ENCODE measurements at regions not wholly inside any gene's neighbourhood (a gene's known extent, or its start where the extent isn't known, plus 50 kb on each side); places are given as distances from the start of the nearest gene placed in this dataset.

GRCh38 chr12:89029961-89030360, 322.3 kb downstream of the DUSP6 start:
- ATAC-seq (ENCODE audit: insufficient number of reproducible peaks, low FRiP score, low read depth) = no peak

GRCh38 chr12:89024580-89024979, 327.7 kb downstream of the DUSP6 start:
- no peaks in the 10 kb centered on the region for H3K4me1 ChIP-seq (ENCODE audit: control insufficient read depth in 1 of 2, low read depth in 2 of 2)
- H3K4me3 ChIP-seq = no peak overlapping the region
- no peak for ATAC-seq (ENCODE audit: insufficient number of reproducible peaks, low FRiP score, low read depth)

More at GRCh38 chr12:89029961-89030360, 322.3 kb downstream of the DUSP6 start:
- H3K4me3 ChIP-seq = no peak overlapping the region
- H3K27me3 ChIP-seq (replicated peaks; ENCODE audit: insufficient read depth) = no peaks in the 10 kb centered on the region
- no peak for DNase-seq (ENCODE audit: low spot score)
- TF ChIP-seq CTCF (IDR thresholded peaks at IDR 0.05) = no peak
- no peaks in the 10 kb centered on the region for H3K4me1 ChIP-seq (ENCODE audit: control insufficient read depth in 1 of 2, low read depth in 2 of 2)
- H3K9me3 ChIP-seq = no peaks in the 10 kb centered on the region
- no peaks in the 10 kb centered on the region for H3K36me3 ChIP-seq
- H3K27ac ChIP-seq = no peak overlapping the region

GRCh38 chr12:89023936-89024335, 328.4 kb downstream of the DUSP6 start:
- no peak for DNase-seq (ENCODE audit: low spot score)
- Histone ChIP-seq H3K4me3 (no peak overlapping the region), H3K4me1 (ENCODE audit: control insufficient read depth in 1 of 2, low read depth in 2 of 2) (no peaks in the 10 kb centered on the region), H3K36me3 (no peaks in the 10 kb centered on the region), H3K9me3 (no peaks in the 10 kb centered on the region), H3K27me3 (replicated peaks; ENCODE audit: insufficient read depth) (no peaks in the 10 kb centered on the region), H3K27ac (no peak overlapping the region)
- no peak for TF ChIP-seq CTCF (IDR thresholded peaks at IDR 0.05)
- no peak for ATAC-seq (ENCODE audit: insufficient number of reproducible peaks, low FRiP score, low read depth)

More at GRCh38 chr12:89024580-89024979, 327.7 kb downstream of the DUSP6 start:
- no peaks in the 10 kb centered on the region for H3K9me3 ChIP-seq
- no peak for TF ChIP-seq CTCF (IDR thresholded peaks at IDR 0.05)
- no peaks in the 10 kb centered on the region for H3K36me3 ChIP-seq
- no peak overlapping the region for H3K27ac ChIP-seq
- no peaks in the 10 kb centered on the region for H3K27me3 ChIP-seq (replicated peaks; ENCODE audit: insufficient read depth)
- DNase-seq (ENCODE audit: low spot score) = no peak

- Histone ChIP-seq H3K27me3 (replicated peaks; ENCODE audit: insufficient read depth) (no peaks in the 10 kb centered on the region), H3K4me3 (no peak overlapping the region), H3K36me3 (no peaks in the 10 kb centered on the region), H3K27ac (no peak overlapping the region), H3K9me3 (no peaks in the 10 kb centered on the region), H3K4me1 (ENCODE audit: control insufficient read depth in 1 of 2, low read depth in 2 of 2) (no peaks in the 10 kb centered on the region)
- no peak for DNase-seq (ENCODE audit: low spot score)
- ATAC-seq (ENCODE audit: insufficient number of reproducible peaks, low FRiP score, low read depth) = no peak
- no peak for TF ChIP-seq CTCF (IDR thresholded peaks at IDR 0.05)
These were observed 331.6 kb downstream of the DUSP6 start for GRCh38 chr12:89020689-89021088.

GRCh38 chr12:89020121-89020480, 332.2 kb downstream of the DUSP6 start:
- no peaks in the 10 kb centered on the region for H3K36me3 ChIP-seq
- no peaks in the 10 kb centered on the region for H3K9me3 ChIP-seq
- no peak for ATAC-seq (ENCODE audit: insufficient number of reproducible peaks, low FRiP score, low read depth)
- H3K4me3 ChIP-seq = no peak overlapping the region
- TF ChIP-seq CTCF (IDR thresholded peaks at IDR 0.05) = no peak
- no peaks in the 10 kb centered on the region for H3K27me3 ChIP-seq (replicated peaks; ENCODE audit: insufficient read depth)
- no peaks in the 10 kb centered on the region for H3K4me1 ChIP-seq (ENCODE audit: control insufficient read depth in 1 of 2, low read depth in 2 of 2)
- no peak for DNase-seq (ENCODE audit: low spot score)
- H3K27ac ChIP-seq = no peak overlapping the region

Data from thoracic aorta (tissue), 2 donors.